ENCODE measurements at regions not wholly inside any gene's neighbourhood (a gene's known extent, or its start where the extent isn't known, plus 50 kb on each side); places are given as distances from the start of the nearest gene placed in this dataset.

GRCh38 chr1:199460933-199461332 lies 566.6 kb upstream of the NR5A2 start:
- TF ChIP-seq EZH2 (IDR thresholded peaks at IDR 0.05; ENCODE audit: borderline replicate concordance, insufficient read depth, low read length, poor library complexity, severe bottlenecking): no peak
- TF ChIP-seq CTCF (IDR thresholded peaks at IDR 0.05; ENCODE audit: poor library complexity, severe bottlenecking): no peak
- TF ChIP-seq, protein P1, sequence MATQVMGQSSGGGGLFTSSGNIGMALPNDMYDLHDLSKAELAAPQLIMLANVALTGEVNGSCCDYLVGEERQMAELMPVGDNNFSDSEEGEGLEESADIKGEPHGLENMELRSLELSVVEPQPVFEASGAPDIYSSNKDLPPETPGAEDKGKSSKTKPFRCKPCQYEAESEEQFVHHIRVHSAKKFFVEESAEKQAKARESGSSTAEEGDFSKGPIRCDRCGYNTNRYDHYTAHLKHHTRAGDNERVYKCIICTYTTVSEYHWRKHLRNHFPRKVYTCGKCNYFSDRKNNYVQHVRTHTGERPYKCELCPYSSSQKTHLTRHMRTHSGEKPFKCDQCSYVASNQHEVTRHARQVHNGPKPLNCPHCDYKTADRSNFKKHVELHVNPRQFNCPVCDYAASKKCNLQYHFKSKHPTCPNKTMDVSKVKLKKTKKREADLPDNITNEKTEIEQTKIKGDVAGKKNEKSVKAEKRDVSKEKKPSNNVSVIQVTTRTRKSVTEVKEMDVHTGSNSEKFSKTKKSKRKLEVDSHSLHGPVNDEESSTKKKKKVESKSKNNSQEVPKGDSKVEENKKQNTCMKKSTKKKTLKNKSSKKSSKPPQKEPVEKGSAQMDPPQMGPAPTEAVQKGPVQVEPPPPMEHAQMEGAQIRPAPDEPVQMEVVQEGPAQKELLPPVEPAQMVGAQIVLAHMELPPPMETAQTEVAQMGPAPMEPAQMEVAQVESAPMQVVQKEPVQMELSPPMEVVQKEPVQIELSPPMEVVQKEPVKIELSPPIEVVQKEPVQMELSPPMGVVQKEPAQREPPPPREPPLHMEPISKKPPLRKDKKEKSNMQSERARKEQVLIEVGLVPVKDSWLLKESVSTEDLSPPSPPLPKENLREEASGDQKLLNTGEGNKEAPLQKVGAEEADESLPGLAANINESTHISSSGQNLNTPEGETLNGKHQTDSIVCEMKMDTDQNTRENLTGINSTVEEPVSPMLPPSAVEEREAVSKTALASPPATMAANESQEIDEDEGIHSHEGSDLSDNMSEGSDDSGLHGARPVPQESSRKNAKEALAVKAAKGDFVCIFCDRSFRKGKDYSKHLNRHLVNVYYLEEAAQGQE (IDR thresholded peaks at IDR 0.05; ENCODE audit: borderline replicate concordance): no peak
- no peak for TF ChIP-seq TAF1 (IDR thresholded peaks at IDR 0.05; ENCODE audit: low read depth)
- no peak for TF ChIP-seq EP300 (conservative IDR thresholded peaks at IDR 0.05; ENCODE audit: poor library complexity, severe bottlenecking)
- no peak for TF ChIP-seq POLR2AphosphoS5 (IDR thresholded peaks at IDR 0.05)
- no peak for TF ChIP-seq SMC3 (conservative IDR thresholded peaks at IDR 0.05; ENCODE audit: poor library complexity)
- TF ChIP-seq MXI1 (conservative IDR thresholded peaks at IDR 0.05; ENCODE audit: poor library complexity, severe bottlenecking): no peak
- no peak for TF ChIP-seq RAD21 (conservative IDR thresholded peaks at IDR 0.05)

All from neural cell (in vitro differentiated cells).